ENCODE measurements at regions not wholly inside any gene's neighbourhood (a gene's known extent, or its start where the extent isn't known, plus 50 kb on each side); places are given as distances from the start of the nearest gene placed in this dataset.

- Histone ChIP-seq H3K27ac (ENCODE audit: low read depth in 2 of 2, low read length in 1 of 2) (no peak overlapping the region), H3K4me3 (ENCODE audit: low read depth in 2 of 2, low read length in 1 of 2) (no peak overlapping the region), H3K9ac (no peak overlapping the region), H3K4me2 (no peak overlapping the region), H3K9me2 (no peaks in the 10 kb centered on the region), H3K36me3 (replicated peaks in 1 of 2; ENCODE audit: control insufficient read depth in 1 of 2, insufficient read depth in 2 of 2, low read length in 1 of 2) (no peaks in the 10 kb centered on the region), H2AFZ (ENCODE audit: low read depth) (no peak overlapping the region), H3K79me2 (ENCODE audit: insufficient read depth) (no peaks in the 10 kb centered on the region), H3K4me1 (ENCODE audit: control insufficient read depth in 1 of 2, insufficient read depth in 2 of 2, low read depth in 1 of 2, low read length in 1 of 2) (no peaks in the 10 kb centered on the region), H3K9me3 (no peaks in the 10 kb centered on the region), H3K27me3 (ENCODE audit: insufficient read depth) (peaks cover 14% of the 10 kb centered on the region), H4K20me1 (ENCODE audit: insufficient read depth) (no peaks in the 10 kb centered on the region), H3F3A (replicated peaks; ENCODE audit: insufficient read depth) (no peaks in the 10 kb centered on the region)
- WGBS (ENCODE audit: low lambda C conversion rate): 42% methylated on average over 7 of the region's 7 CpGs
- ChIA-PET CTCF (no interaction called here), POLR2A (no interaction called here)
- no peak for DNase-seq
- TF ChIP-seq ZBTB33 (IDR thresholded peaks at IDR 0.05; ENCODE audit: borderline replicate concordance, low read depth) (no peak), RAD21 (IDR thresholded peaks at IDR 0.05; ENCODE audit: low read length) (no peak), EZH2phosphoT487 (IDR thresholded peaks at IDR 0.05; ENCODE audit: borderline replicate concordance, low read depth) (no peak), USF2 (IDR thresholded peaks at IDR 0.05; ENCODE audit: borderline replicate concordance, low read depth, low read length) (no peak), REST (IDR thresholded peaks at IDR 0.05; ENCODE audit: low read depth, low read length) (no peak), PBX3 (IDR thresholded peaks at IDR 0.05) (no peak), FOXJ3 (CRISPR knock-in tag; IDR thresholded peaks at IDR 0.05) (no peak), TEAD4 (IDR thresholded peaks at IDR 0.05; ENCODE audit: borderline replicate concordance, insufficient read depth) (no peak)
Measured at GRCh38 chr6:3577517-3577916, 120.7 kb upstream of the SLC22A23 start.

GRCh38 chr6:3575701-3576100, 118.9 kb upstream of the SLC22A23 start:
- WGBS (ENCODE audit: low lambda C conversion rate): 56% methylated on average over 7 of the region's 8 CpGs
- H3K4me1 ChIP-seq (ENCODE audit: control insufficient read depth in 1 of 2, insufficient read depth in 2 of 2, low read depth in 1 of 2, low read length in 1 of 2): no peaks in the 10 kb centered on the region; a peak in 1 of 4 replicates
- no peak for TF ChIP-seq RXRA (IDR thresholded peaks at IDR 0.05; ENCODE audit: borderline replicate concordance, low read depth)
- TF ChIP-seq MAX (IDR thresholded peaks at IDR 0.05; ENCODE audit: low read depth): no peak
- TF ChIP-seq CTCF (IDR thresholded peaks at IDR 0.05): no peak
- TF ChIP-seq PBX3 (IDR thresholded peaks at IDR 0.05): no peak
- TF ChIP-seq TAF1 (IDR thresholded peaks at IDR 0.05; ENCODE audit: borderline replicate concordance, low read depth, low read length): no peak
- TF ChIP-seq TEAD4 (IDR thresholded peaks at IDR 0.05; ENCODE audit: borderline replicate concordance, insufficient read depth): no peak
- no peak for TF ChIP-seq USF2 (IDR thresholded peaks at IDR 0.05; ENCODE audit: borderline replicate concordance, low read depth, low read length)
- H3F3A ChIP-seq (replicated peaks; ENCODE audit: insufficient read depth): no peaks in the 10 kb centered on the region
- H3K27me3 ChIP-seq (ENCODE audit: insufficient read depth): peaks cover 30% of the 10 kb centered on the region
- H3K4me2 ChIP-seq: no peak overlapping the region
- no peak for DNase-seq
- no peak overlapping the region for H2AFZ ChIP-seq (ENCODE audit: low read depth)
- no peaks in the 10 kb centered on the region for H3K36me3 ChIP-seq (replicated peaks in 1 of 2; ENCODE audit: control insufficient read depth in 1 of 2, insufficient read depth in 2 of 2, low read length in 1 of 2)
- no peak overlapping the region for H3K27ac ChIP-seq (ENCODE audit: low read depth in 2 of 2, low read length in 1 of 2)
- no peak overlapping the region for H3K4me3 ChIP-seq (ENCODE audit: low read depth in 2 of 2, low read length in 1 of 2)
- POLR2A ChIA-PET: no interaction called here
- H3K9ac ChIP-seq: no peak overlapping the region
- H3K9me3 ChIP-seq: no peaks in the 10 kb centered on the region
- CTCF ChIA-PET: no interaction called here
- H3K79me2 ChIP-seq (ENCODE audit: insufficient read depth): no peaks in the 10 kb centered on the region
- no peaks in the 10 kb centered on the region for H4K20me1 ChIP-seq (ENCODE audit: insufficient read depth)
- H3K9me2 ChIP-seq: no peaks in the 10 kb centered on the region

Data from SK-N-SH (cell line).